ENCODE measurements at regions not wholly inside any gene's neighbourhood (a gene's known extent, or its start where the extent isn't known, plus 50 kb on each side); places are given as distances from the start of the nearest gene placed in this dataset.

DNA sequence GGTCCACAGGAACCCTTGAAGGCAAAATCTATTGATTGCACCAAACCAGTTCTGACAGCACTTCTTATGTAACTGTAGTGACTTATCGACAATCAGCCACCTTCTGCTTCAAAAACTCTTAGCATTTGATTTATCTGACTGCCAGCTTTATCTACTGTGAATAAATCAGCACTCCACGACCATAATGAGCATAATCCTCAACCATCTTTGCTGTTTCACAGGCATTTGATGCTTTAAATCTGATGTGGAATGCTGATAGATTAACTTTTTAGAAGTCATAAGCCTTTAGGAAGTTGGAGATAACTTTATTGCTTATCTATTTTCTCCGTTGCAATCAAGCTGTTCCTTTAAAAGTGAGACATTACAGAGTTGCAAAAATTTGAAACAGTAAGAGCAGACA lies 101.5 kb upstream of the PTCHD4 start:
- ChIA-PET RAD21 (ENCODE audit: low non-redundant PET in 1 of 2, low total read pairs in 2 of 2, uncharacterized antibody in 2 of 2, unreplicated experiment in 2 of 2) (no interaction called here), POLR2A (no interaction called here), CTCF (no interaction called here)
- TF ChIP-seq SP1 (IDR thresholded peaks at IDR 0.05; ENCODE audit: low read depth), result no peak
- no peak for TF ChIP-seq MAX (IDR thresholded peaks at IDR 0.05)
- no peak for TF ChIP-seq CEBPB (IDR thresholded peaks at IDR 0.05; ENCODE audit: low read depth)
- TF ChIP-seq EZH2 (IDR thresholded peaks at IDR 0.05), result no peak
- no peak overlapping the region for H2AFZ ChIP-seq (ENCODE audit: low read depth, low read length, poor library complexity, severe bottlenecking)
- no peaks in the 10 kb centered on the region for H3K4me1 ChIP-seq (ENCODE audit: control insufficient read depth in 1 of 2, insufficient read depth in 2 of 2, low read length in 2 of 2)
- no TSS peak for BruUV-seq (replicated peaks)
- H3K9me3 ChIP-seq (ENCODE audit: control insufficient read depth in 1 of 2, insufficient read depth in 1 of 2, low read depth in 1 of 2, low read length in 2 of 2), result peaks cover 0 to 4% of the 10 kb centered on the region in 2 experiments; a peak in 1 of 4 replicates
- ATAC-seq (no peak), DNase-seq (ENCODE audit: low read depth, low spot score) (no peak)
- no peak overlapping the region for H3K27ac ChIP-seq (ENCODE audit: low read depth, low read length)
- no peaks in the 10 kb centered on the region for H3K79me2 ChIP-seq (ENCODE audit: insufficient read depth, low read length)
- intact Hi-C loops (cut with micrococcal nuclease), result no loop called here
- H3K36me3 ChIP-seq (ENCODE audit: control insufficient read depth in 1 of 2, insufficient read depth in 2 of 2, low read length in 2 of 2), result no peaks in the 10 kb centered on the region
- no peak overlapping the region for H3K4me3 ChIP-seq (replicated peaks in 1 of 2; ENCODE audit: low read depth in 1 of 2, low read length in 2 of 2)
- no peaks in the 10 kb centered on the region for H3K27me3 ChIP-seq (ENCODE audit: insufficient read depth, low read length)
- H3K4me2 ChIP-seq (ENCODE audit: low read length), result no peak overlapping the region
- no peaks in the 10 kb centered on the region; the same call in 1 of the 2 replicates for H3K9me2 ChIP-seq (ENCODE audit: insufficient read depth)
- H4K20me1 ChIP-seq (ENCODE audit: insufficient read depth), result no peaks in the 10 kb centered on the region
- H3K9ac ChIP-seq (ENCODE audit: low read length), result no peak overlapping the region

- POLR2A ChIA-PET, result no interaction called here
- ATAC-seq (no peak), DNase-seq (ENCODE audit: low read depth, low spot score) (no peak)
- Histone ChIP-seq H3K4me1 (ENCODE audit: control insufficient read depth in 1 of 2, insufficient read depth in 2 of 2, low read length in 2 of 2) (no peaks in the 10 kb centered on the region), H3K4me3 (replicated peaks in 1 of 2; ENCODE audit: low read depth in 1 of 2, low read length in 2 of 2) (no peak overlapping the region), H3K9me3 (ENCODE audit: control insufficient read depth in 1 of 2, insufficient read depth in 1 of 2, low read depth in 1 of 2, low read length in 2 of 2) (peaks cover 0 to 4% of the 10 kb centered on the region in 2 experiments; a peak in 2 of 4 replicates), H3K36me3 (ENCODE audit: control insufficient read depth in 1 of 2, insufficient read depth in 2 of 2, low read length in 2 of 2) (no peaks in the 10 kb centered on the region), H3K4me2 (ENCODE audit: low read length) (no peak overlapping the region), H2AFZ (ENCODE audit: low read depth, low read length, poor library complexity, severe bottlenecking) (no peak overlapping the region), H3K79me2 (ENCODE audit: insufficient read depth, low read length) (no peaks in the 10 kb centered on the region), H3K9ac (ENCODE audit: low read length) (no peak overlapping the region), H3K9me2 (ENCODE audit: insufficient read depth) (no peaks in the 10 kb centered on the region), H3K27ac (ENCODE audit: low read depth, low read length) (no peak overlapping the region), H4K20me1 (ENCODE audit: insufficient read depth) (no peaks in the 10 kb centered on the region), H3K27me3 (ENCODE audit: insufficient read depth, low read length) (no peaks in the 10 kb centered on the region)
- TF ChIP-seq MAX (IDR thresholded peaks at IDR 0.05) (no peak), EZH2 (IDR thresholded peaks at IDR 0.05) (no peak), SIN3A (IDR thresholded peaks at IDR 0.05; ENCODE audit: low read depth) (no peak), ATF3 (IDR thresholded peaks at IDR 0.05) (no peak), YY1 (IDR thresholded peaks at IDR 0.05; ENCODE audit: extremely low read depth, insufficient replicate concordance, low read depth, low read length) (no peak), EZH2phosphoT487 (IDR thresholded peaks at IDR 0.05; ENCODE audit: borderline replicate concordance) (no peak), TCF7L2 (IDR thresholded peaks at IDR 0.05; ENCODE audit: borderline replicate concordance, extremely low read depth, insufficient read depth, insufficient read length) (no peak), POLR2AphosphoS5 (IDR thresholded peaks at IDR 0.05; ENCODE audit: low read depth, low read length) (no peak), SP1 (IDR thresholded peaks at IDR 0.05; ENCODE audit: low read depth) (no peak), POLR2A (IDR thresholded peaks at IDR 0.05; ENCODE audit: borderline replicate concordance, extremely low read depth, insufficient read depth, insufficient read length) (no peak), JUND (IDR thresholded peaks at IDR 0.05) (no peak)
- TF ChIP-seq, protein P1, sequence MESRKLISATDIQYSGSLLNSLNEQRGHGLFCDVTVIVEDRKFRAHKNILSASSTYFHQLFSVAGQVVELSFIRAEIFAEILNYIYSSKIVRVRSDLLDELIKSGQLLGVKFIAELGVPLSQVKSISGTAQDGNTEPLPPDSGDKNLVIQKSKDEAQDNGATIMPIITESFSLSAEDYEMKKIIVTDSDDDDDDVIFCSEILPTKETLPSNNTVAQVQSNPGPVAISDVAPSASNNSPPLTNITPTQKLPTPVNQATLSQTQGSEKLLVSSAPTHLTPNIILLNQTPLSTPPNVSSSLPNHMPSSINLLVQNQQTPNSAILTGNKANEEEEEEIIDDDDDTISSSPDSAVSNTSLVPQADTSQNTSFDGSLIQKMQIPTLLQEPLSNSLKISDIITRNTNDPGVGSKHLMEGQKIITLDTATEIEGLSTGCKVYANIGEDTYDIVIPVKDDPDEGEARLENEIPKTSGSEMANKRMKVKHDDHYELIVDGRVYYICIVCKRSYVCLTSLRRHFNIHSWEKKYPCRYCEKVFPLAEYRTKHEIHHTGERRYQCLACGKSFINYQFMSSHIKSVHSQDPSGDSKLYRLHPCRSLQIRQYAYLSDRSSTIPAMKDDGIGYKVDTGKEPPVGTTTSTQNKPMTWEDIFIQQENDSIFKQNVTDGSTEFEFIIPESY (IDR thresholded peaks at IDR 0.05; ENCODE audit: extremely low read depth, insufficient replicate concordance, low read length), result no peak
- RAD21 ChIA-PET (ENCODE audit: low non-redundant PET in 1 of 2, low total read pairs in 2 of 2, uncharacterized antibody in 2 of 2, unreplicated experiment in 2 of 2), result no interaction called here
- intact Hi-C loops (cut with micrococcal nuclease), result no loop called here
- CTCF ChIA-PET, result no interaction called here
- no TSS peak for BruUV-seq (replicated peaks)
These were observed 95.1 kb upstream of the PTCHD4 start for GRCh38 chr6:48206091-48206490.
